Uterus (tissue), 2 donors: ENCODE measurements at regions not wholly inside any gene's neighbourhood (a gene's known extent, or its start where the extent isn't known, plus 50 kb on each side); places are given as distances from the start of the nearest gene placed in this dataset.

Source experiments
- CTCF ChIP-seq, 4 experiments: fragments of 200-600 bp in 2 of 4; fragments of 450-650 bp in 2 of 4; sonication (generic) in 2 of 4; IDR thresholded peaks; one replicate each; pipeline ENCODE4 v1.5.1; 2016 to 2019; ENCODE audit warnings: antibody characterized with exemption in 4 of 4, mild to moderate bottlenecking in 2 of 4, moderate library complexity in 1 of 4
- POLR2A ChIP-seq, 2 donors: fragments of 450-650 bp; IDR thresholded peaks; one replicate each; pipeline ENCODE4 v1.6.1; 2016; ENCODE audit warnings: antibody characterized with exemption in 2 of 2, mild to moderate bottlenecking in 1 of 2, moderate library complexity in 1 of 2

GRCh38 chr10:4183761-4184261 is 398.8 kb upstream of the KLF6 start:
- no peak for TF ChIP-seq POLR2A (IDR thresholded peaks at IDR 0.05)
- TF ChIP-seq CTCF (IDR thresholded peaks at IDR 0.05), result no peak
